Tibial artery (tissue), 4 donors: ENCODE measurements at regions not wholly inside any gene's neighbourhood (a gene's known extent, or its start where the extent isn't known, plus 50 kb on each side); places are given as distances from the start of the nearest gene placed in this dataset.

Source experiments
- DNase-seq, 2 donors: peaks; one replicate each; pipeline ENCODE4 v3.0.0-alpha.2; 2019
- H3K27ac ChIP-seq, 2 donors: fragments of 200-600 bp; sonication (generic) in 1 of 2; 1 replicate in 1 of 2; 2 replicates in 1 of 2; pipeline ENCODE4 v1.5.1; 2018 to 2019; ENCODE audit warnings: mild to moderate bottlenecking in 1 of 2
- H3K27me3 ChIP-seq, 2 donors: fragments of 200-600 bp; sonication (generic) in 1 of 2; one replicate each; pipeline versions ENCODE4 v1.5.1 to v1.6.0; 2016 to 2019
- H3K36me3 ChIP-seq, 3 donors: fragments of 200-600 bp; sonication (generic) in 2 of 3; one replicate each; pipeline ENCODE4 v1.5.1; 2016 to 2019; ENCODE audit warnings: mild to moderate bottlenecking in 2 of 3
- H3K4me1 ChIP-seq, 4 donors: fragments of 200-600 bp; sonication (generic) in 2 of 4; 1 replicate in 3 of 4; 2 replicates in 1 of 4; pipeline ENCODE4 v1.5.1; 2016 to 2019
- H3K4me3 ChIP-seq, 2 donors: fragments of 200-600 bp; sonication (generic) in 1 of 2; 1 replicate in 1 of 2; 2 replicates in 1 of 2; pipeline ENCODE4 v1.5.1; 2018 to 2019; ENCODE audit warnings: mild to moderate bottlenecking in 2 of 2
- H3K9me3 ChIP-seq, 3 donors: fragments of 200-600 bp; sonication (generic) in 1 of 3; one replicate each; pipeline ENCODE4 v1.5.1; 2016 to 2019
- intact Hi-C: fragments of 100-400 bp; cut with DNase I; formaldehyde crosslinking; loops from one replicate; pipeline ENCODE4 v1.15.0; 2023; ENCODE audit warnings: low total_unique reads
- TF ChIP-seq, protein P1 (sequence below), 2 experiments: fragments of 200-600 bp in 1 of 2; fragments of 450-650 bp in 1 of 2; IDR thresholded peaks; one replicate each; pipeline ENCODE4 v1.5.1; 2017 to 2019; ENCODE audit warnings: antibody characterized with exemption in 2 of 2, mild to moderate bottlenecking in 1 of 2, moderate library complexity in 1 of 2

DNA sequence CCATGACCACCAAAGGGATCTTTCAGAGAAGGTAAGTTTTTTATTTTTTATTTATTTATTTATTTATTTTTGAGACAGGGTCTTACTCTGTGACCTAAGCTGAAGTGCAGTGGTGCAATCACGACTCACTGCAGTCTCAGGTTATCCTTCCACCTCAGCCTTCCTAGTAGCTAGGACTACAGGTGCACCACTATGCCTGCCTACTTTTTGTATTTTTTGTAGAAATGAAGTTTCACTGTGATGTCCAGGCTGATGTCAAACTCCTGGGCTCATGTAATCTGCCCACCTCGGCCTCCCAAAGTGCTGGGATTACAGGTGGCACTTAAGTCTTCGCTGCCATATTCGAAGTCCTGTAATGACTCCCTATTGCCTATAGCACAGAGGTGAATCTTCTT is 342.5 kb downstream of the CYRIA start:
- TF ChIP-seq, protein P1, sequence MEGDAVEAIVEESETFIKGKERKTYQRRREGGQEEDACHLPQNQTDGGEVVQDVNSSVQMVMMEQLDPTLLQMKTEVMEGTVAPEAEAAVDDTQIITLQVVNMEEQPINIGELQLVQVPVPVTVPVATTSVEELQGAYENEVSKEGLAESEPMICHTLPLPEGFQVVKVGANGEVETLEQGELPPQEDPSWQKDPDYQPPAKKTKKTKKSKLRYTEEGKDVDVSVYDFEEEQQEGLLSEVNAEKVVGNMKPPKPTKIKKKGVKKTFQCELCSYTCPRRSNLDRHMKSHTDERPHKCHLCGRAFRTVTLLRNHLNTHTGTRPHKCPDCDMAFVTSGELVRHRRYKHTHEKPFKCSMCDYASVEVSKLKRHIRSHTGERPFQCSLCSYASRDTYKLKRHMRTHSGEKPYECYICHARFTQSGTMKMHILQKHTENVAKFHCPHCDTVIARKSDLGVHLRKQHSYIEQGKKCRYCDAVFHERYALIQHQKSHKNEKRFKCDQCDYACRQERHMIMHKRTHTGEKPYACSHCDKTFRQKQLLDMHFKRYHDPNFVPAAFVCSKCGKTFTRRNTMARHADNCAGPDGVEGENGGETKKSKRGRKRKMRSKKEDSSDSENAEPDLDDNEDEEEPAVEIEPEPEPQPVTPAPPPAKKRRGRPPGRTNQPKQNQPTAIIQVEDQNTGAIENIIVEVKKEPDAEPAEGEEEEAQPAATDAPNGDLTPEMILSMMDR (IDR thresholded peaks at IDR 0.05): no peak
- no peak for DNase-seq
- intact Hi-C loops: no loop called here
- H3K9me3 ChIP-seq: no peaks in the 10 kb centered on the region
- no peak overlapping the region for H3K27ac ChIP-seq
- H3K27me3 ChIP-seq: peaks cover 0 to 3% of the 10 kb centered on the region in 2 donors
- H3K4me3 ChIP-seq: no peak overlapping the region
- no peaks in the 10 kb centered on the region for H3K36me3 ChIP-seq
- H3K4me1 ChIP-seq: no peaks in the 10 kb centered on the region

DNA sequence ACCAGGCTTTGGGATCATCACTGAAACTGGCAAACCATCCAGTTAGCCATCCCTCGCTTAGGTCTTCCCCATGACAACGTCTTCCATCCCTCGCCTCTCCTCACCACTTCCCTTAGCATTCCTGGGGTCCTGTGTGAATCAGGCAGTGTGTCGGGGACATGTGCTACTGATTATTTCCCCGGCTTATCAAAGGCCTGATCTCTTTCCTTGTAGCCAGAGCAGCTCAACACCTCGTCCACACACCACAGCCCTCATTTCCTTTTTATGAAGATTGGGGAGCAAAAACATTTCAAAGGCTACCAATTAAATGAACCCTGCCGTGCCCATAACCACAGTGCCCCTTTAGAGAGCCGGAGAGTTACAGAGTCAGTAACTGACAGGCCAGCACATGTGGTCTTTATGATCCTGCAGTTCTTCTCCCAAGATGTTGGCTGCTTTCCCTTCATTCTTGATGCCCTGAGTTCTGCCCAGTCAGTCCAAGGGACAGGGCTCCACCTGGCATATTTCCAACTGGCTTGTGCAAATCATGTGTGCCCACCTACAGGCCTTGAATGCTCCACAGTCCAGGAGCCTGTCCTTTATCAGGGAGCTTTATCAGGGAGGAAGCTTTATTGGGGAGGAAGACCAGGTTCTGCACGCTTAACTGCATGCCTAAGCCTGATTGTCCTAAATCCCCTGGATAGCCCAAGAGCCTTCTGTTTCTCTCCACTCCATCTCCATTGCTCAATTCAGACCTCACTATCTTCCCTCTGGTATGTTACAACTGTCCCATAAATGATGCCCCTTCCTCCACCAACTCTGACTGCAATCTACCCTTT is 343.1 kb downstream of the CYRIA start:
- H3K4me3 ChIP-seq: no peak overlapping the region
- no peak for DNase-seq
- TF ChIP-seq, protein P1 (IDR thresholded peaks at IDR 0.05): no peak
- H3K27ac ChIP-seq: no peak overlapping the region
- no peaks in the 10 kb centered on the region for H3K9me3 ChIP-seq
- no peaks in the 10 kb centered on the region for H3K4me1 ChIP-seq
- intact Hi-C loops: no loop called here
- peaks cover 0 to 3% of the 10 kb centered on the region in 2 donors for H3K27me3 ChIP-seq
- H3K36me3 ChIP-seq: no peaks in the 10 kb centered on the region

DNA sequence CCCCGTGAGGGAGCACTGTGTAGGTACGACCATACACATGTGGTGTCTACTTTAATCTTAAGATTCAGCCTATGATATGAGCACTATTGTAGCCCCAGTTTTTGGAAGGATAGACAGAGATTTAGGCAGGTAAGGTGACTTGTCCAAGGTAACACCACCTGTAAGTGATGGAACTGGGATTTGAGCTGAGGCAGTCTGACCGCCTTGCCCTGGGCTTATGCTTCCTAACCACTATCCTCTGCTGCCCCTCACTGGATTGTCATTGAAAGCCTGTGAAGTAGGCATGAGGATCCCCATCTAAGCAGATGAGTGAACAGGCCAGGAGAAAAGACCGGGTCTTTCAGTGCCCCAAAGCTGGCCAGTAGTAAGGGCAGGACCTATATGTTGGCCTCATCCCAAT is 343.8 kb downstream of the CYRIA start:
- H3K36me3 ChIP-seq: no peaks in the 10 kb centered on the region
- peaks cover 0 to 3% of the 10 kb centered on the region in 2 donors for H3K27me3 ChIP-seq
- H3K4me1 ChIP-seq: no peaks in the 10 kb centered on the region
- DNase-seq: no peak
- H3K27ac ChIP-seq: no peak overlapping the region
- H3K4me3 ChIP-seq: no peak overlapping the region
- TF ChIP-seq, protein P1 (IDR thresholded peaks at IDR 0.05): no peak
- intact Hi-C loops: no loop called here
- H3K9me3 ChIP-seq: no peaks in the 10 kb centered on the region

DNA sequence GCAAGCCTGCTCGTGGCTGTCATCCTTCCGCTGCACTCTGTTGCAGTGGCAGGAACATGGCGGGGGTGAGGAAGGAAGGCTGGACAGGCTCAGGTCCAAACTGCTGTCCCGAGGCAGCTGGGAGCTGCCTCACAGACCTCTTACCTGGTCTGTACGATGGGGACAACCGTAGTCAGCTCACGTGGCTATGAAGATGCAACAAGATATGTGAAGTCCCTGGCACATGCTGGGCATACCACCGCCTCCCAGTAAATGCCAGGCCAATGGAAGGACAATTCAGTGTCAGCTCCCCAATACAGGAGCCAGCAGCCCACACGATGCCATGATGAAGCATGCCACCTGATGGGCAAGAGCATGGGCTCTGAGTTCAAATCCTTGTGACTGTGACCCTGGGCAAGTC is 344.4 kb downstream of the CYRIA start:
- intact Hi-C loops: no loop called here
- DNase-seq: no peak
- no peak overlapping the region for H3K27ac ChIP-seq

DNA sequence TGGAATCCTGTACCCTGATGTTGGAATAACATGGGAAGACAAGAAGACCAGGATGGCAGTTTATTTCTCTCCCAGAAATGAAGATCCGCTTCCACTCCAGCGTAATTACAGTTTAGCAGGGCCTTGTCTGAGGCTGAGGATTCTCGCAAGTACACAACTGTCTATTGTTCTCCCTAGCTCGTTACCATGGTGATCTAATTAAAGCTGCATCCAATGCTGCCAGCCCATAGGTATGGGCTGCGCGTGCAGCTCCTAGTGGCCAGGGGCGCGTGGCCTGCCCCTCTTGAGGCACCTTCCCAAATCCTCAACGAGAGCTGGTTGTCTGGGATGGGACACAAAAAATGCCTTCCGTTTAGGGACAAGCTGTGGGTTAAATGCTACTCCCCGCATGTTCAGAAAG is 344.9 kb downstream of the CYRIA start:
- no peaks in the 10 kb centered on the region for H3K36me3 ChIP-seq
- no peak for DNase-seq
- H3K4me1 ChIP-seq: no peaks in the 10 kb centered on the region
- no peak overlapping the region for H3K4me3 ChIP-seq
- TF ChIP-seq, protein P1 (IDR thresholded peaks at IDR 0.05): no peak
- no peaks in the 10 kb centered on the region for H3K9me3 ChIP-seq
- peaks cover 0 to 2% of the 10 kb centered on the region in 2 donors for H3K27me3 ChIP-seq
- intact Hi-C loops: no loop called here
- no peak overlapping the region for H3K27ac ChIP-seq

More for the DNA sequence above, 344.4 kb downstream of the CYRIA start:
- TF ChIP-seq, protein P1 (IDR thresholded peaks at IDR 0.05): no peak
- H3K36me3 ChIP-seq: no peaks in the 10 kb centered on the region
- H3K27me3 ChIP-seq: peaks cover 0 to 3% of the 10 kb centered on the region in 2 donors
- H3K4me3 ChIP-seq: no peak overlapping the region
- H3K9me3 ChIP-seq: no peaks in the 10 kb centered on the region
- no peaks in the 10 kb centered on the region for H3K4me1 ChIP-seq
